HG03103 (cell line): ENCODE measurements at regions not wholly inside any gene's neighbourhood (a gene's known extent, or its start where the extent isn't known, plus 50 kb on each side); places are given as distances from the start of the nearest gene placed in this dataset.
"Not testable (repeated sequence)": the region's sequence is repeated elsewhere in the genome, so short reads cannot be mapped to it uniquely, and the experiment has no call there.

Source experiments
- ATAC-seq: cut with Tn5 transposase; IDR thresholded peaks from one replicate; pipeline ENCODE4 v1.9.1; 2021; ENCODE audit warnings: low read depth; ENCODE audit not compliant: unreplicated experiment

DNA sequence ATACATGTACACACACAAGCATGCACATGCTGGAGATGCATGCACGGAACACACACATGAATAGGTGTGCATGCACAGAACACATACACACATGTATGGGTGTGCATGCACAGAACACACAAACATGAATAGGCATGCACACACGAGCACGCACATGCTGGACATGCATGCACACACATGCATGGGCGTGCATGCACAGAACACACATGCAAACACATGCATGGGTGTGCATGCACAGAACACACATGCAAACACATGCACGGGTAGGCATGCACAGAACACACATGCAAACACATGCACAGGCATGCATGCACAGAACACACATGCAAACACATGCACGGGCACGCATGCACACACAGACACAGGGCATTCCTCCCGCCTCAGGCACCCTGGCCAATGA lies 382.3 kb downstream of the IRX2 start:
- no peak for ATAC-seq

DNA sequence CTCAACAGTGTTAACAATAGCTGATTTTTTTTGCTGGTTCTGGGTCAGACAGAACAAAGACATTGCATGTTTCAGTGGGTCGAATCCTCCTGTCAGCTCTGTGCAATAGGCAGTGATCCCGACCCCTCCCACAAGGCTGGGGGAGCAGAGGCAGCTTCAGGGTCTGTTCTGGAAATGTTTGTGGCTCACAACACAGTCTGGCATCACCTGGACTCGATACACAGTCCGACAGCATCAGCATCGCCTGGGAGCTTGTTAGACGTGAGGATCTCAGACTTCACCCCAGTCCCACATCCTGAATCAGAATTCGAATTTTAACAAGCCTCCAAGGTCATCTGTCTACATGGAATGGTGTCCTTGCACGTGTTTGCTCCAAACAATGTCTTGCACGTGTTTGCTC lies 384.7 kb downstream of the IRX2 start:
- ATAC-seq: no peak

DNA sequence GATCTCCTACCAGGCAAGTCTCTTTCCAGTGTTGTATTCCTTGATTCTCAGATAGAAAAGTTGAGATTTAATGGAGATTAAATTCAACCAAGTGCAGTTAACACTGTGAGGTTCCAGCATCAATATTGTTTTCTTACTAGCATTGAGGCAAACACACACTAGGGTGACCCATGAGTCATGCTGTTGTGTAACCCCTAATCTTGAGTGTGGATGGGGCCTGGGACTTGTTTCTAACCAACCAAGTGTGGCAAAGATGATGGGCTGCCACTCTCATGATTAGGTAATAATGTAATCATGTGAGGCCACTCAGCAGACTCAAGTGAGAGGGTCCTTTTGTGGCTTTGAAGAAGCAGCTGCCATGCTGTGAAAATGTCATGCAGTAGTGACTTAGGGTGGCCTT lies 394.2 kb downstream of the IRX2 start:
- ATAC-seq: no peak

- no peak for ATAC-seq
Measured at GRCh38 chr5:2355859-2356258, 395.6 kb downstream of the IRX2 start.

DNA sequence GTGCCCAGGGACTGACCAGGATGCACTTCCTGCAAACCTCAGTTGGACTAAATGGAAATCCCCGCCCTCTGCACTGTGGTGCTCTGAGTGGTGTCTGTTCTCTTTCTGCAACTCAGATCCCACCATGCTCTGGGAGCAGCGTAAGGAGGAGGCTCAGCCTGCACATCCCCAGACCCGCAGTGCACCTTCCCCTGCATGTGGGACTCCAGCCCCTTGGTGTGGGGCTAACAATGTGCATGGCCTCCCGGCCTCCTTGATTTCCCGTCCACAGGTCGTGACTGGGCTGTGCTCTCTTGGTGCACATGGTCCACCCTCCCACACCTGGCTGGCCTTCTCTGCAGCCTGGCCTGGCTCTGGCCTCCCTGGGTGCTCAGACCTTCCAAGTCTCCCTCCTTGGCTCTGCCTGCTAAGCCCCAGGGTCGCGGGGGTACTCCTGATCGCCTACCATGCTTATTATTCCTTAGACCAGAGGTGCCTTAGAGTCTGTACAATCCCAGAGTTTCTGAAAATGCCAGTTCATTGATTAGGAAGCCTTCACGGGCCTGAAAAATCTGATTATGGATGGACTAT lies 397.5 kb downstream of the IRX2 start:
- no peak for ATAC-seq

GRCh38 chr5:2353211-2353610 lies 398.3 kb downstream of the IRX2 start:
- no peak for ATAC-seq

GRCh38 chr5:2352101-2352861 lies 399.2 kb downstream of the IRX2 start:
- ATAC-seq: no peak

DNA sequence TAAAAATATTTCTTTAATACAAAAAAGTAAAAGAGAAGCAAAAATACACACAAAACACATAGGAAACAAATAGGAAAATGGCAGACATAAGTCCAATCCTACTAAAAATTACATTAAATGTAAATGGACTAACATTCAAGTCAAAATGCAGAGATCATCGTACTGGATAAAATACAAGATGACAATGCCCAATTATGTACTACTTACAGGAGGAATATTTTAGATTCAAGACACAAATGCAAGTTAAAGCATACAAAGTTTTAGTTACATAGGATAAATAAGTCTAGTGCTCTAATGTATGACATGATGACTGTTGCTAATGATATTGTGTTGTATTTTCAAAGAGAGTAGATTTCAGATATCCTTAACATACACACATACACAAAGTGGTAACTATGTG lies 401.7 kb downstream of the IRX2 start:
- ATAC-seq: not testable (repeated sequence)

GRCh38 chr5:2338686-2339085 lies 412.8 kb downstream of the IRX2 start:
- ATAC-seq: no peak

DNA sequence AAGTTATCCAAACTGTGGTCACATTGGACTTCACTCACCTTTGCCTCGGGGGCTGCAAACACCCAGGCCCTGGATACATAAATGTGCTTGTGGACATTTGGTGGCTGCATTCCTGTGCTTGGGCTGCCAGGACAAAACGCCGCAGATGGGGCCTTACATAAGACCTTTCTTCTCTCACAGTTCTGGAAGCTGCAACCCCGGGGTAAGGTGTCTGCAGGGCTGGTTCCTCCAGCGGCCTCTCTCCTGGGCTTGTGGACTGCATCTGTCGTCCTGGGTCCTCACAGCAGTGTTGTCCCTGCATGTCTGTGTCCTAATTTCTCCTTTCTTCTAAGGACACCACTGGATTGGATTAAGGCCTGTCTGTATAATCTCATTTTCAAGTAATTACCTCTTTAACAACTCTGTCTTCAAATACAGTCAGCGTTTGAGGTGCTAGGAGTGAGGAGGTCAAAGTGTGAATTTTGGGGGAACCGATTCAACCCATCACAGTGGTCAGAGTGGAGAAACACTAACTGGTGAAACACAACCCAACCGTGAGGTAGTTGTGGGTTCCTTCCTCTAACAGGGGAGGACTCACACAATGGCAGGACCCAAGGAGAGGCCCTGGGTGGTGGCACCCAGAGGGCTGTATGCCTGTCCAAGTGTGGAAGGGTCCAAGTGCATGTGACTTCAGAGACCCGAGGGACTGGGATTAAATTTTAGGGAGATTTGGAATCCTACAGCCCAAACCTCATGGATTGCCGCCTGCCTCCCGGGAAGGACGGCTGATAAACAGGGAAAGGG lies 415.6 kb downstream of the IRX2 start:
- no peak for ATAC-seq

DNA sequence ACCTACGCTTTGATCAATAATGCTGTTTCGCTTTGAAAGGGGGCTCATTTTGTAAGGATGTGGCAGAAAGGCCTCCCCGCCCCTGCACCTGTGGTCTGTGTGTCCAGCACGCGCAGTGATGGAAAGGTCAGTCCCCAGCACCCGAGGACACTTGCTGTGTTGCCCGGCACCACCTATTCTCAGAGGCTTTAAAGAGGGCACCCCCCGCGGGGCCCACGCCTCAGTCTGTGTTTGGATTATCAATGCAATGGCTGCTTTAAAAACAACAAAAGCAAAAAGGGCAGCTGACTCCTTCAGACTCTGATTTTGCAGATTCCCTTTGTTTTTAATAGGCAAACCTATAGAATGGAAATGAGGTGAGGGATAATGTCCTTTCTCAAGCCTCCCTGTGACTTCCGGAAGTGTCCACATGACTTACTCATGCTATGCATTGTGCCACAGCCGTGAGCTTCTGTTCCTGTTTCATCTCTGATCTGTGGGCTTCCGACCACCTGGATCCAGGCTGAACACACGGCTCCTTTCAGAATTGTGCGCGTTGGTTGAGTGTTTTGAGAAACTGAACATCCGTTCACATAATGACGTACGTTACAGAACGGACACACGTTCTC lies 416.2 kb downstream of the IRX2 start:
- no peak for ATAC-seq

DNA sequence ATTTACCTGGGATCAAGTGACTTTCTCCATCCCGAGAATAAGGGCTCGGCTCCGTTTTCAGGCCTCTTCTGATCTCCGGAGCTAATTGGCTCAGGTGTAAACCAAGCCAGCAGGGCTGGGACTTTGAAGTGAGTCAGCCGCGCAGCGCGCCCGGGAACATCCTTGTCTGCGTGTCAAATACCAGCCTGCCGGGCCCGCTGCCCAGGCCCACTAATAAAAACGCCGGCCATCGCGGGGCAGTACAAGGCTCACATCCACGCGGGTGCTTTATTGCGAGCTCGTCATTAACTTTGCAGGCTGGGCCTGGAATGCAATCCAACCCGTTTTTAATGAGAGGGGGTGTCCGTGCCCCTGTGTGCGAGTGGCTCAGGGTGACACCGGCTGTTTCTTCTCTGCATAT lies 416.8 kb downstream of the IRX2 start:
- no peak for ATAC-seq

DNA sequence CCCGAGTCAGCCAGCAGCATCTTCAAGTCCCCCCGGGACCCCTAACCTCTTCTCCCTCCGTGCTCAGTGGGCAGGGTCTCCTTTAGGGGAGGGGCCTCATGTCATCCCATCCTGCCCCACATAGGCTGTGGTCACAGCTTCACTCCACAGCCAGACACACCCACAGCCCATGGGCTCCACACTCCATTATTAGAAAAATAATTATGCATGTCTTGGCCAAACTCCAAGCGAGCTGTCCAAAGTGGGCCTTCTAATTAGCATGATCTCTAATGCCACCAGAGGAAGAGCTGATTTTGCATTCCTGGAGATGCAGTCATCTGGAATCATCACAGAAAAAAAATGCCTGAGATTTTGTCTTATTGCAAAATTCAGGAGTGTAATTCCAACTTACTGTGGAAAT lies 418.2 kb downstream of the IRX2 start:
- ATAC-seq: no peak

- ATAC-seq: no peak
Measured at GRCh38 chr5:2332521-2332920, 419.0 kb downstream of the IRX2 start.

DNA sequence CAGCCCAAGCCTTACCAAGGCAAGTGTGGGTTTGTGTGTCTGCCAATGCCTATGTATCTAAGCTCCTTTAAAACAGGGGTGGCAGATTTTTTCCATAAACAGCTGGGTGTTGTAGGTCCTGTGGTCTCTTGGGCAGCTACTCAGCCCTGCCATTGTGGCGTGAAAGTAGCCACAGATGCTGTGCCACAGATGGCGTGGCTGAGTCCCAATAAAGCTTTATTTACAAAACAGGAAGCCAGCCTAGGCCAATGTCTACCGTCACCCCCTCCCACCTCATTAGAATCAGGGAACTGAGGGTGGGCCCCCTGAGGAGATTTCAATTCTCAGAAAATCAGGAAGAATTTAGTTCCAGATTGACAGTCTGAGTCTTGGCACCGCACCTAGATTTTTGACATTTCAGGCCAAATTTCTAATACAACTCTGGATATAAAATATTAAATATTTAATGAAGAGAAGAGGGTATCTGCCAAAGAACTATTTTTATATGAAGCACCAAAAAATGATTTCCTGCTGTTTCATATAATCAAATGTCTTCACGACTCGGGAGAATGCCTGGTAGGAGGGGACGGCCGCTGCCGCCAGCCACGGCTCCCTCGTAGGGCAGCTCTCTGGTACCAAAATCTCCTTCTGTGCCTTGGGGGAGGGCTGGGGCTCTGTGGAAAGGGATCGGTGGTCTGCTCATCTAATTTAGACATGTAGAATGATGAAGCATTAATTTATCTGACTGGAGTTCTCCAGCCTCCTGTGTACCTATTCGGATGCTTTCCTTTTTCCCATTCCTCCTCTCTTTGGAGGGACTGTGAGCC lies 420.9 kb downstream of the IRX2 start:
- no peak for ATAC-seq

DNA sequence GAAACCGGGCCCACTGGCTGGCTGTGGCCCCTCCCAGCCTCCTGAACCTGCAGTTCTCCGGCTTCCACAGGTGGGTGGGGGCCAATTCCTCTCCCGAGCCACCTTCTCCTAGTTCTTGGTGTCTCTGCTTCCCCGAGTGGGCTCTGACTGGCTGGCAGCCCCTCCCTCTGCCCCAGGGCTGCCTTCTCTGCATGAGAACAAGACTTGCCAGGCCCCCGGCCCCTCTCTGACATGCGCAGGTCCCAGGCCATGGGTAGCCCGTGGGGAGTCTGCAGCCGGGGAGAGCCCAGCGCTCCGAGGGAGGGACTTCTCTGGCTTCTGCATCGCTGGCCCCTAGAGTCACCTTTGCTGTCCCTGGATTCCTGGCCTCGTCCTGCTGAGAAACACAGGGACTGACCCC lies 421.7 kb downstream of the IRX2 start:
- ATAC-seq: no peak

GRCh38 chr5:2326601-2327000 lies 424.9 kb downstream of the IRX2 start:
- no peak for ATAC-seq

DNA sequence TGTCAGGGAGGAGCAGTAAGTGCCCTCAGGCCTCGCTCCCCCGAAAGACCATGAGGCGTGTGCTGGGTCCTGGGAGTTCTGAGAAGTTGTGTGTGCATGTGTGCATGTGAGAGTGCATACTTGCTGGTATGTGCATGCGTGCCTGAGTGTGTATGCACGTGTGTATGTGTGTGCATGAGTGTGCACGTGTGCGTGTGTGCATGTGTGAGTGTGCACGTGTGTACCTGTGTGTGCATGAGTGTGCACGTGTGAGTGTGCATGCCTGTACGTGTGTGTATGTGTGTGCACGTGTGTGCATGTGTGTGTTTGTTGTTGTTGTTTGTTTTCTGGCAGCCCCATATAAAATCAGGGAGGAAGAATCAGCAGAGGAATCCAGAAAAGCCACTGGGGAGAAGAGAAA lies 426.7 kb downstream of the IRX2 start:
- ATAC-seq: no peak

- no peak for ATAC-seq
Measured at GRCh38 chr5:2320611-2321010, 430.9 kb downstream of the IRX2 start.

- ATAC-seq: no peak
Measured at GRCh38 chr5:2317540-2317939, 433.9 kb downstream of the IRX2 start.

- ATAC-seq: no peak
Measured at GRCh38 chr5:2311851-2312250, 429.1 kb upstream of the IRX4 start.
